ENCODE measurements at regions not wholly inside any gene's neighbourhood (a gene's known extent, or its start where the extent isn't known, plus 50 kb on each side); places are given as distances from the start of the nearest gene placed in this dataset.

DNA sequence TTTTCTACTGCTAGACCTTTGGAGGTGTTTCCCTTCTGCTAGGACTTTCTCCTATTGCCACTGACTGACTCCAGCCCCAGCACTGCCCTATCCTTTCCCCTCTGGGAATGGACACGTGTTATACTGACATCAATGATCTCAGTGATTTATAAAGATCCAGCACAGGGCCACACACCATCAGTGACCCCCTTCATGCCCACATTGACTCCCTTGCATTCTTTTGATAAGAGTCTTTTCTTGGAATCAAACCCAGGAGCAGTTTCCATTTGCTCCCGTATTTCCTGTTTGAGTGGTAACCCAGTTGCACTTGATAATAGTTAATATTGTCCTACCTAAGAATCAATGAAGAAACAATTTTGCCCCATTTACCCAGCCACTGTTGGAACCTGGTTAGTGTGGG lies 501.0 kb upstream of the USP24 start (continued):
- TF ChIP-seq, protein P1, sequence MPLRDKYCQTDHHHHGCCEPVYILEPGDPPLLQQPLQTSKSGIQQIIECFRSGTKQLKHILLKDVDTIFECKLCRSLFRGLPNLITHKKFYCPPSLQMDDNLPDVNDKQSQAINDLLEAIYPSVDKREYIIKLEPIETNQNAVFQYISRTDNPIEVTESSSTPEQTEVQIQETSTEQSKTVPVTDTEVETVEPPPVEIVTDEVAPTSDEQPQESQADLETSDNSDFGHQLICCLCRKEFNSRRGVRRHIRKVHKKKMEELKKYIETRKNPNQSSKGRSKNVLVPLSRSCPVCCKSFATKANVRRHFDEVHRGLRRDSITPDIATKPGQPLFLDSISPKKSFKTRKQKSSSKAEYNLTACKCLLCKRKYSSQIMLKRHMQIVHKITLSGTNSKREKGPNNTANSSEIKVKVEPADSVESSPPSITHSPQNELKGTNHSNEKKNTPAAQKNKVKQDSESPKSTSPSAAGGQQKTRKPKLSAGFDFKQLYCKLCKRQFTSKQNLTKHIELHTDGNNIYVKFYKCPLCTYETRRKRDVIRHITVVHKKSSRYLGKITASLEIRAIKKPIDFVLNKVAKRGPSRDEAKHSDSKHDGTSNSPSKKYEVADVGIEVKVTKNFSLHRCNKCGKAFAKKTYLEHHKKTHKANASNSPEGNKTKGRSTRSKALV (CRISPR knock-in tag; IDR thresholded peaks at IDR 0.05) = no peak
- no peak for TF ChIP-seq ZNF564 (CRISPR knock-in tag; IDR thresholded peaks at IDR 0.05)
- TF ChIP-seq ZNF317 (CRISPR knock-in tag; IDR thresholded peaks at IDR 0.05) = no peak
- TF ChIP-seq ZNF333 (CRISPR knock-in tag; IDR thresholded peaks at IDR 0.05; ENCODE audit: borderline replicate concordance) = no peak
- TF ChIP-seq ZFYVE20 (CRISPR knock-in tag; IDR thresholded peaks at IDR 0.05; ENCODE audit: borderline replicate concordance, low read depth) = no peak
- no peak for TF ChIP-seq PCBP1 (IDR thresholded peaks at IDR 0.05; ENCODE audit: borderline replicate concordance, low read depth, low read length)
- no peak for TF ChIP-seq GATAD1 (CRISPR knock-in tag; IDR thresholded peaks at IDR 0.05)
- TF ChIP-seq, protein P2, sequence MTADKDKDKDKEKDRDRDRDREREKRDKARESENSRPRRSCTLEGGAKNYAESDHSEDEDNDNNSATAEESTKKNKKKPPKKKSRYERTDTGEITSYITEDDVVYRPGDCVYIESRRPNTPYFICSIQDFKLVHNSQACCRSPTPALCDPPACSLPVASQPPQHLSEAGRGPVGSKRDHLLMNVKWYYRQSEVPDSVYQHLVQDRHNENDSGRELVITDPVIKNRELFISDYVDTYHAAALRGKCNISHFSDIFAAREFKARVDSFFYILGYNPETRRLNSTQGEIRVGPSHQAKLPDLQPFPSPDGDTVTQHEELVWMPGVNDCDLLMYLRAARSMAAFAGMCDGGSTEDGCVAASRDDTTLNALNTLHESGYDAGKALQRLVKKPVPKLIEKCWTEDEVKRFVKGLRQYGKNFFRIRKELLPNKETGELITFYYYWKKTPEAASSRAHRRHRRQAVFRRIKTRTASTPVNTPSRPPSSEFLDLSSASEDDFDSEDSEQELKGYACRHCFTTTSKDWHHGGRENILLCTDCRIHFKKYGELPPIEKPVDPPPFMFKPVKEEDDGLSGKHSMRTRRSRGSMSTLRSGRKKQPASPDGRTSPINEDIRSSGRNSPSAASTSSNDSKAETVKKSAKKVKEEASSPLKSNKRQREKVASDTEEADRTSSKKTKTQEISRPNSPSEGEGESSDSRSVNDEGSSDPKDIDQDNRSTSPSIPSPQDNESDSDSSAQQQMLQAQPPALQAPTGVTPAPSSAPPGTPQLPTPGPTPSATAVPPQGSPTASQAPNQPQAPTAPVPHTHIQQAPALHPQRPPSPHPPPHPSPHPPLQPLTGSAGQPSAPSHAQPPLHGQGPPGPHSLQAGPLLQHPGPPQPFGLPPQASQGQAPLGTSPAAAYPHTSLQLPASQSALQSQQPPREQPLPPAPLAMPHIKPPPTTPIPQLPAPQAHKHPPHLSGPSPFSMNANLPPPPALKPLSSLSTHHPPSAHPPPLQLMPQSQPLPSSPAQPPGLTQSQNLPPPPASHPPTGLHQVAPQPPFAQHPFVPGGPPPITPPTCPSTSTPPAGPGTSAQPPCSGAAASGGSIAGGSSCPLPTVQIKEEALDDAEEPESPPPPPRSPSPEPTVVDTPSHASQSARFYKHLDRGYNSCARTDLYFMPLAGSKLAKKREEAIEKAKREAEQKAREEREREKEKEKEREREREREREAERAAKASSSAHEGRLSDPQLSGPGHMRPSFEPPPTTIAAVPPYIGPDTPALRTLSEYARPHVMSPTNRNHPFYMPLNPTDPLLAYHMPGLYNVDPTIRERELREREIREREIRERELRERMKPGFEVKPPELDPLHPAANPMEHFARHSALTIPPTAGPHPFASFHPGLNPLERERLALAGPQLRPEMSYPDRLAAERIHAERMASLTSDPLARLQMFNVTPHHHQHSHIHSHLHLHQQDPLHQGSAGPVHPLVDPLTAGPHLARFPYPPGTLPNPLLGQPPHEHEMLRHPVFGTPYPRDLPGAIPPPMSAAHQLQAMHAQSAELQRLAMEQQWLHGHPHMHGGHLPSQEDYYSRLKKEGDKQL (CRISPR knock-in tag; IDR thresholded peaks at IDR 0.05; ENCODE audit: low read depth) = no peak
